GM12878 (cell line): ENCODE measurements at regions not wholly inside any gene's neighbourhood (a gene's known extent, or its start where the extent isn't known, plus 50 kb on each side); places are given as distances from the start of the nearest gene placed in this dataset.

Source experiments
- ATAC-seq: fragments of 200-7000 bp; cut with Tn5 transposase; 3 replicates; pipeline ENCODE4 v1.9.1; 2020; ENCODE audit warnings: mild to moderate bottlenecking, moderate library complexity
- BruUV-seq: library from RNA; stranded (reverse); fragments of 400-500 nt; replicated peaks from 2 replicates; lab custom pipeline; 2021; lab: Mats Ljungman, UMichigan
- CTCF ChIA-PET: fragments of 300-600 bp; sonication (Branson Sonifier 250); formaldehyde crosslinking; extraction: SDS; loops from one replicate; lab custom pipeline; 2021; ENCODE audit warnings: inconsistent platforms; lab: Yijun Ruan, JAX
- POLR2A ChIA-PET: fragments of 350-600 bp; formaldehyde crosslinking; extraction: SDS; loops from one replicate; lab custom pipeline; 2021; ENCODE audit warnings: inconsistent platforms; lab: Charles Lee
- RAD21 ChIA-PET: fragments of 300-600 bp; sonication (Branson Sonifier 250); formaldehyde crosslinking; loops from one replicate; lab custom pipeline; 2023; ENCODE audit warnings: antibody characterized with exemption; ENCODE audit not compliant: unreplicated experiment; lab: Charles Lee
- SMC1A ChIA-PET: fragments of 300-600 bp; sonication (Branson Sonifier 250); formaldehyde crosslinking; loops from one replicate; lab custom pipeline; 2023; ENCODE audit not compliant: unreplicated experiment, uncharacterized antibody; lab: Charles Lee
- DNase-seq: peaks from one replicate; pipeline ENCODE4 v3.0.0-alpha.2; 2011; ENCODE audit warnings: low read depth, low spot score
- FAIRE-seq: peaks from 3 replicates; lab custom pipeline; 2011; peaks lifted over from hg19 to GRCh38; lab: Jason Lieb, UNC
- H2AFZ ChIP-seq: 2 replicates; pipeline ENCODE4 v1.6.0; 2011; ENCODE audit warnings: low read depth, low read length, control low read depth; ENCODE audit not compliant: control insufficient read depth
- H3K27ac ChIP-seq: 2 replicates; pipeline ENCODE4 v1.5.1; 2011; ENCODE audit warnings: control low read depth; ENCODE audit not compliant: control insufficient read depth, insufficient read depth
- H3K27me3 ChIP-seq, 2 experiments: replicated peaks in 1 of 2; 2 replicates each; pipeline versions ENCODE4 v1.6.0 to v1.6.1; 2011; ENCODE audit warnings: low read length in 1 of 2; ENCODE audit not compliant: control insufficient read depth in 2 of 2, insufficient read depth in 2 of 2
- H3K36me3 ChIP-seq, 2 experiments: 2 replicates each; pipeline ENCODE4 v1.5.1; 2011; ENCODE audit warnings: low read length in 1 of 2; ENCODE audit not compliant: control insufficient read depth in 2 of 2, insufficient read depth in 2 of 2
- H3K4me1 ChIP-seq: 2 replicates; pipeline ENCODE4 v1.6.1; 2011; ENCODE audit warnings: mild to moderate bottlenecking, low read length, moderate library complexity, mixed read lengths; ENCODE audit not compliant: control insufficient read depth, insufficient read depth
- H3K4me2 ChIP-seq: 2 replicates; pipeline ENCODE4 v1.6.0; 2011; ENCODE audit warnings: control low read depth; ENCODE audit not compliant: control insufficient read depth, insufficient read depth
- H3K4me3 ChIP-seq: fragments of 200-600 bp; sonication (generic); 2 replicates; pipeline ENCODE4 v1.5.1; 2016
- H3K79me2 ChIP-seq: 2 replicates; pipeline ENCODE4 v1.6.0; 2011; ENCODE audit warnings: low read length; ENCODE audit not compliant: control insufficient read depth, insufficient read depth
- H3K9ac ChIP-seq: 2 replicates; pipeline ENCODE4 v1.8.0; 2011; ENCODE audit warnings: low read length, control low read depth, mixed read lengths; ENCODE audit not compliant: control insufficient read depth, insufficient read depth
- H3K9me3 ChIP-seq: replicated peaks from 3 replicates; pipeline ENCODE4 v1.5.1; 2011; ENCODE audit warnings: mild to moderate bottlenecking, low read length; ENCODE audit not compliant: control insufficient read depth, insufficient read depth
- H4K20me1 ChIP-seq: 2 replicates; pipeline ENCODE4 v1.6.0; 2011; ENCODE audit not compliant: control insufficient read depth, insufficient read depth
- ASH2L ChIP-seq: fragments of 300-600, 200-600 bp; sonication (generic); IDR thresholded peaks from 2 replicates; pipeline ENCODE4 v1.6.1; 2017; ENCODE audit warnings: low read depth, mild to moderate bottlenecking, borderline replicate concordance
- BACH1 ChIP-seq: fragments of 450-650 bp; IDR thresholded peaks from 2 replicates; pipeline ENCODE4 v1.6.1; 2017; ENCODE audit warnings: mild to moderate bottlenecking, borderline replicate concordance
- CBFB ChIP-seq: IDR thresholded peaks from 2 replicates; pipeline ENCODE4 v1.6.1; 2016; ENCODE audit warnings: antibody characterized with exemption, low read depth
- CTCF ChIP-seq, 3 experiments: IDR thresholded peaks in 2 of 3; conservative IDR thresholded peaks in 1 of 3; 2 replicates each; pipeline ENCODE4 v1.5.1; 2011; ENCODE audit warnings: low read depth in 3 of 3, low read length in 3 of 3, mild to moderate bottlenecking in 3 of 3, control low read depth in 2 of 3, moderate library complexity in 2 of 3, inconsistent platforms in 1 of 3, mixed read lengths in 1 of 3; ENCODE audit not compliant: control insufficient read depth in 2 of 3, insufficient read depth in 1 of 3; ENCODE audit errors: extremely low read depth in 1 of 3
- HCFC1 ChIP-seq: fragments of 150-350 bp; IDR thresholded peaks from 2 replicates; pipeline ENCODE4 v1.6.1; 2014; ENCODE audit warnings: low read length
- HSF1 ChIP-seq: fragments of 150-350 bp; IDR thresholded peaks from 2 replicates; pipeline ENCODE4 v1.6.1; 2014; ENCODE audit warnings: mild to moderate bottlenecking, low read depth, low read length
- IKZF1 ChIP-seq: fragments of 450-650 bp; conservative IDR thresholded peaks from 2 replicates; pipeline ENCODE4 v1.6.1; 2017; ENCODE audit warnings: antibody characterized with exemption, mild to moderate bottlenecking
- IRF3 ChIP-seq: fragments of 450-650 bp; IDR thresholded peaks from 2 replicates; pipeline ENCODE4 v1.6.1; 2014; ENCODE audit warnings: mild to moderate bottlenecking
- MYC ChIP-seq: IDR thresholded peaks from 2 replicates; pipeline ENCODE4 v1.6.1; 2011; ENCODE audit warnings: mild to moderate bottlenecking, low read length, moderate library complexity, inconsistent platforms; ENCODE audit not compliant: insufficient read depth, insufficient replicate concordance, insufficient read length, severe bottlenecking
- TARDBP ChIP-seq: IDR thresholded peaks from 2 replicates; pipeline ENCODE4 v1.6.1; 2016; ENCODE audit warnings: borderline replicate concordance
- ZBTB11 ChIP-seq: fragments of 450-650 bp; formaldehyde crosslinking; IDR thresholded peaks from 2 replicates; pipeline ENCODE4 v1.5.0; 2022; ENCODE audit warnings: mild to moderate bottlenecking, missing genetic modification characterization
- ZBTB40 ChIP-seq: fragments of 450-650 bp; IDR thresholded peaks from 2 replicates; pipeline ENCODE4 v1.6.1; 2016; ENCODE audit warnings: mild to moderate bottlenecking, moderate library complexity, borderline replicate concordance
- WGBS: methylation state at CpG from one replicate; pipeline ENCODE4 v1.1.6; 2016; ENCODE audit warnings: low lambda C conversion rate; ENCODE audit not compliant: insufficient replicate concordance, insufficient coverage; ENCODE audit errors: missing lambda C conversion rate; 5-methylcytosine and 5-hydroxymethylcytosine counted together
- in situ Hi-C: fragments of 300-500 bp; cut with MboI; formaldehyde crosslinking; loops from 9 replicates; pipeline ENCODE4 v1.14.3; 2018; ENCODE audit warnings: mixed read lengths
- intact Hi-C: fragments of 100-400 bp; cut with micrococcal nuclease; formaldehyde crosslinking; loops from one replicate; pipeline ENCODE4 v1.14.2; 2022; ENCODE audit not compliant: unreplicated experiment

- ChIA-PET CTCF (no interaction called here), SMC1A (no interaction called here), RAD21 (no interaction called here), POLR2A (no interaction called here)
- Histone ChIP-seq H3K27me3 (no peaks in the 10 kb centered on the region), H3K4me3 (no peak overlapping the region), H3K9ac (no peak overlapping the region), H3K4me2 (no peak overlapping the region), H3K79me2 (no peaks in the 10 kb centered on the region), H3K9me3 (no peaks in the 10 kb centered on the region), H3K36me3 (no peaks in the 10 kb centered on the region), H4K20me1 (no peaks in the 10 kb centered on the region), H3K4me1 (no peaks in the 10 kb centered on the region), H3K27ac (no peak overlapping the region), H2AFZ (no peak overlapping the region)
- 40% methylated on average over 5 of the region's 5 CpGs for WGBS
- DNase-seq (no peak), FAIRE-seq (no peak), ATAC-seq (no peak)
- in situ Hi-C loops (no loop called here), intact Hi-C loops (no loop called here)
- BruUV-seq: no TSS peak
- TF ChIP-seq HCFC1 (no peak), ZBTB40 (no peak), TARDBP (no peak), CTCF (IDR thresholded peaks at IDR 0.05 in 2 of 3, conservative IDR thresholded peaks at IDR 0.05 in 1 of 3; ENCODE audit: control insufficient read depth in 2 of 3, extremely low read depth in 1 of 3, insufficient read depth in 1 of 3, low read depth in 3 of 3, low read length in 3 of 3) (no peak), IKZF1 (no peak), IRF3 (no peak), MYC (no peak), CBFB (no peak), BACH1 (no peak), ZBTB11 (CRISPR knock-in tag) (no peak), HSF1 (no peak), ASH2L (no peak)
Measured at GRCh38 chr9:119917175-119917574, 547.9 kb upstream of the BRINP1 start.
